GM19463 (cell line): ENCODE measurements at regions not wholly inside any gene's neighbourhood (a gene's known extent, or its start where the extent isn't known, plus 50 kb on each side); places are given as distances from the start of the nearest gene placed in this dataset.
"Not testable (repeated sequence)": the region's sequence is repeated elsewhere in the genome, so short reads cannot be mapped to it uniquely, and the experiment has no call there.

Experiments
- ATAC-seq: cut with Tn5 transposase; IDR thresholded peaks from one replicate; pipeline ENCODE4 v1.9.1; 2021; ENCODE audit warnings: mild to moderate bottlenecking, moderate library complexity; ENCODE audit not compliant: unreplicated experiment

GRCh38 chr11:25742800-25743199, 589.1 kb upstream of the ANO3 start:
- ATAC-seq, result no peak

- no peak for ATAC-seq
Observed at GRCh38 chr11:25755381-25755780, 576.5 kb upstream of the ANO3 start.

GRCh38 chr11:25755918-25756584, 575.9 kb upstream of the ANO3 start:
- no peak for ATAC-seq

- ATAC-seq, result no peak
Observed at GRCh38 chr11:25758145-25758661, 573.7 kb upstream of the ANO3 start.

- ATAC-seq, result no peak
Observed at GRCh38 chr11:25766332-25767015, 565.5 kb upstream of the ANO3 start.

GRCh38 chr11:25769287-25769686, 562.6 kb upstream of the ANO3 start:
- no peak for ATAC-seq

GRCh38 chr11:25771605-25772004, 560.3 kb upstream of the ANO3 start:
- no peak for ATAC-seq

GRCh38 chr11:25775603-25776002, 556.3 kb upstream of the ANO3 start:
- no peak for ATAC-seq

- ATAC-seq, result no peak
Observed at GRCh38 chr11:25776238-25776637, 555.7 kb upstream of the ANO3 start.

GRCh38 chr11:25777343-25777742, 554.6 kb upstream of the ANO3 start:
- ATAC-seq, result no peak

GRCh38 chr11:25779033-25779432, 552.9 kb upstream of the ANO3 start:
- no peak for ATAC-seq

- ATAC-seq, result no peak
Observed at GRCh38 chr11:25787416-25787815, 544.5 kb upstream of the ANO3 start.

- no peak for ATAC-seq
Observed at GRCh38 chr11:25790396-25790795, 541.5 kb upstream of the ANO3 start.

- ATAC-seq, result no peak
Observed at GRCh38 chr11:25793637-25794036, 538.3 kb upstream of the ANO3 start.

GRCh38 chr11:25794804-25795203, 537.1 kb upstream of the ANO3 start:
- no peak for ATAC-seq

- no peak for ATAC-seq
Observed at GRCh38 chr11:25816411-25816810, 515.5 kb upstream of the ANO3 start.

GRCh38 chr11:25824688-25825087, 507.2 kb upstream of the ANO3 start:
- no peak for ATAC-seq

GRCh38 chr11:25831485-25831884, 500.4 kb upstream of the ANO3 start:
- ATAC-seq, result not testable (repeated sequence)

- no peak for ATAC-seq
Observed at GRCh38 chr11:25838918-25839625, 492.9 kb upstream of the ANO3 start.

GRCh38 chr11:25844811-25845210, 487.1 kb upstream of the ANO3 start:
- ATAC-seq, result no peak

- no peak for ATAC-seq
Observed at GRCh38 chr11:25855916-25856315, 476.0 kb upstream of the ANO3 start.

GRCh38 chr11:25859776-25860175, 472.2 kb upstream of the ANO3 start:
- ATAC-seq, result no peak
